Keratinocyte (primary cell): ENCODE measurements at regions not wholly inside any gene's neighbourhood (a gene's known extent, or its start where the extent isn't known, plus 50 kb on each side); places are given as distances from the start of the nearest gene placed in this dataset.

Experiments
- DNase-seq: peaks from one replicate; pipeline ENCODE4 v3.0.0-alpha.2; 2011; ENCODE audit warnings: low read depth, missing footprints, low spot score
- FAIRE-seq: peaks from 2 replicates; lab custom pipeline; 2011; peaks lifted over from hg19 to GRCh38; lab: Jason Lieb, UNC
- H2AFZ ChIP-seq: 2 replicates; pipeline ENCODE4 v1.6.0; 2012; ENCODE audit warnings: low read length, control low read depth, inconsistent platforms; ENCODE audit not compliant: control insufficient read depth
- H3K27ac ChIP-seq: 2 replicates; pipeline ENCODE4 v1.5.1; 2011; ENCODE audit warnings: low read length; ENCODE audit not compliant: control insufficient read depth, insufficient read depth
- H3K27me3 ChIP-seq: 3 replicates; pipeline ENCODE4 v1.6.0; 2011; ENCODE audit warnings: low read length; ENCODE audit not compliant: control insufficient read depth, insufficient read depth; ENCODE audit errors: extremely low read depth
- H3K36me3 ChIP-seq, 2 experiments: 2 replicates in 1 of 2; 3 replicates in 1 of 2; pipeline ENCODE4 v1.5.1; 2011; ENCODE audit warnings: low read length in 2 of 2, mild to moderate bottlenecking in 1 of 2; ENCODE audit not compliant: control insufficient read depth in 2 of 2, insufficient read depth in 2 of 2; ENCODE audit errors: extremely low read depth in 1 of 2
- H3K4me1 ChIP-seq: 3 replicates; pipeline ENCODE4 v1.5.1; 2011; ENCODE audit warnings: low read length; ENCODE audit not compliant: control insufficient read depth, insufficient read depth; ENCODE audit errors: extremely low read depth
- H3K4me2 ChIP-seq: 3 replicates; pipeline ENCODE4 v1.6.0; 2011; ENCODE audit warnings: low read depth, low read length; ENCODE audit not compliant: control insufficient read depth, insufficient read depth; ENCODE audit errors: extremely low read depth
- H3K4me3 ChIP-seq, 3 experiments: fragments of 200-600 bp in 1 of 3; sonication (generic) in 1 of 3; 2 replicates in 2 of 3; 3 replicates in 1 of 3; pipeline ENCODE4 v1.5.1; 2011 to 2016; ENCODE audit warnings: low read length in 3 of 3, mild to moderate bottlenecking in 3 of 3, control low read depth in 2 of 3, inconsistent platforms in 1 of 3, low read depth in 1 of 3, mixed read lengths in 1 of 3, mixed run types in 1 of 3, moderate library complexity in 1 of 3; ENCODE audit not compliant: control insufficient read depth in 2 of 3, insufficient read depth in 2 of 3; ENCODE audit errors: extremely low read depth in 1 of 3
- H3K79me2 ChIP-seq: 2 replicates; pipeline ENCODE4 v1.6.0; 2012; ENCODE audit warnings: low read length; ENCODE audit not compliant: control insufficient read depth, insufficient read depth
- H3K9ac ChIP-seq: 3 replicates; pipeline ENCODE4 v1.6.0; 2011; ENCODE audit warnings: low read length; ENCODE audit not compliant: control insufficient read depth, insufficient read depth; ENCODE audit errors: extremely low read depth
- H3K9me1 ChIP-seq: 3 replicates; pipeline ENCODE4 v1.6.0; 2011; ENCODE audit warnings: low read length; ENCODE audit not compliant: control insufficient read depth, insufficient read depth; ENCODE audit errors: extremely low read depth
- H3K9me3 ChIP-seq: 2 replicates; pipeline ENCODE4 v1.5.1; 2012; ENCODE audit warnings: low read depth, low read length; ENCODE audit not compliant: control insufficient read depth
- H4K20me1 ChIP-seq: 3 replicates; pipeline ENCODE4 v1.6.0; 2011; ENCODE audit warnings: low read length; ENCODE audit not compliant: control insufficient read depth, insufficient read depth; ENCODE audit errors: extremely low read depth
- CTCF ChIP-seq, 3 experiments: IDR thresholded peaks in 1 of 3; conservative IDR thresholded peaks in 1 of 3; optimal IDR thresholded peaks in 1 of 3; 2 replicates in 2 of 3; 3 replicates in 1 of 3; pipeline versions ENCODE3 to v1.5.1; 2011; ENCODE audit warnings: low read length in 3 of 3, mild to moderate bottlenecking in 3 of 3, moderate library complexity in 2 of 3, control low read depth in 1 of 3, inconsistent platforms in 1 of 3; ENCODE audit not compliant: insufficient read depth in 2 of 3; ENCODE audit errors: extremely low read depth in 1 of 3
- EZH2 ChIP-seq: IDR thresholded peaks from one replicate; pipeline ENCODE4 v1.6.1; 2012; ENCODE audit warnings: inconsistent platforms, mild to moderate bottlenecking, low read length, moderate library complexity
- dilution Hi-C: fragments of 300-500 bp; cut with MboI; formaldehyde crosslinking; loops from one replicate; pipeline ENCODE4 v1.7.0; 2020; ENCODE audit warnings: low sequenced_read_pairs; ENCODE audit not compliant: extremely low pct_ligation_motif_present

GRCh38 chr4:27148211-27148895, 287.7 kb downstream of the STIM2 start:
- DNase-seq (no peak), FAIRE-seq (no peak)
- H4K20me1 ChIP-seq, result no peaks in the 10 kb centered on the region
- no peak for TF ChIP-seq EZH2
- TF ChIP-seq CTCF (optimal IDR thresholded peaks at IDR 0.05 in 1 of 3, IDR thresholded peaks at IDR 0.05 in 1 of 3, conservative IDR thresholded peaks at IDR 0.05 in 1 of 3; ENCODE audit: extremely low read depth in 1 of 3, insufficient read depth in 2 of 3, low read length in 3 of 3), result no peak
- H3K79me2 ChIP-seq, result no peaks in the 10 kb centered on the region
- H3K9me3 ChIP-seq, result no peaks in the 10 kb centered on the region
- no peaks in the 10 kb centered on the region for H3K4me1 ChIP-seq
- H2AFZ ChIP-seq, result no peak overlapping the region
- no peak overlapping the region for H3K4me2 ChIP-seq
- no peaks in the 10 kb centered on the region for H3K27me3 ChIP-seq
- dilution Hi-C loops, result no loop called here
- no peaks in the 10 kb centered on the region for H3K36me3 ChIP-seq
- no peak overlapping the region for H3K27ac ChIP-seq
- H3K9ac ChIP-seq, result no peak overlapping the region
- H3K9me1 ChIP-seq, result no peaks in the 10 kb centered on the region
- H3K4me3 ChIP-seq, result no peak overlapping the region

GRCh38 chr4:27149541-27150212, 289.0 kb downstream of the STIM2 start:
- Histone ChIP-seq H3K9me3 (no peaks in the 10 kb centered on the region), H3K36me3 (no peaks in the 10 kb centered on the region), H3K79me2 (no peaks in the 10 kb centered on the region), H3K27ac (no peak overlapping the region), H3K4me1 (no peaks in the 10 kb centered on the region), H3K4me2 (no peak overlapping the region), H3K9me1 (no peaks in the 10 kb centered on the region), H3K27me3 (no peaks in the 10 kb centered on the region), H3K4me3 (no peak overlapping the region), H4K20me1 (no peaks in the 10 kb centered on the region), H3K9ac (no peak overlapping the region), H2AFZ (no peak overlapping the region)
- FAIRE-seq (no peak), DNase-seq (no peak)
- dilution Hi-C loops, result no loop called here
- no peak for TF ChIP-seq EZH2
- no peak for TF ChIP-seq CTCF (optimal IDR thresholded peaks at IDR 0.05 in 1 of 3, IDR thresholded peaks at IDR 0.05 in 1 of 3, conservative IDR thresholded peaks at IDR 0.05 in 1 of 3; ENCODE audit: extremely low read depth in 1 of 3, insufficient read depth in 2 of 3, low read length in 3 of 3)
